Testis (tissue), 2 donors: ENCODE measurements at regions not wholly inside any gene's neighbourhood (a gene's known extent, or its start where the extent isn't known, plus 50 kb on each side); places are given as distances from the start of the nearest gene placed in this dataset.

ENCODE experiments used
- DNase-seq: peaks from one replicate; pipeline ENCODE4 v3.0.0-alpha.2; 2019
- H3K27ac ChIP-seq, 2 donors: fragments of 200-600 bp; sonication (generic); one replicate each; pipeline ENCODE4 v1.5.1; 2019
- H3K27me3 ChIP-seq: fragments of 200-600 bp; sonication (generic); one replicate; pipeline ENCODE4 v1.5.1; 2019
- H3K36me3 ChIP-seq: fragments of 200-600 bp; sonication (generic); one replicate; pipeline ENCODE4 v1.5.1; 2017; ENCODE audit warnings: low read depth; ENCODE audit errors: missing control alignments
- H3K4me1 ChIP-seq: fragments of 200-600 bp; sonication (generic); one replicate; pipeline ENCODE4 v1.5.1; 2019
- H3K4me3 ChIP-seq, 2 donors: fragments of 200-600 bp; sonication (generic); one replicate each; pipeline ENCODE4 v1.5.1; 2017 to 2019
- H3K9me3 ChIP-seq: fragments of 200-600 bp; sonication (generic); one replicate; pipeline ENCODE4 v1.5.1; 2017
- CTCF ChIP-seq, 3 experiments: fragments of 450-650 bp in 2 of 3; fragments of 200-600 bp in 1 of 3; sonication (generic) in 1 of 3; IDR thresholded peaks; one replicate each; pipeline ENCODE4 v1.5.1; 2016 to 2019; ENCODE audit warnings: antibody characterized with exemption in 3 of 3, mild to moderate bottlenecking in 2 of 3, moderate library complexity in 1 of 3
- POLR2A ChIP-seq: fragments of 450-650 bp; IDR thresholded peaks from one replicate; pipeline ENCODE4 v1.6.1; 2017; ENCODE audit warnings: antibody characterized with exemption, mild to moderate bottlenecking, moderate library complexity
- WGBS, 2 donors: methylation state at CpG; one replicate each; pipeline ENCODE4 v1.1.5; 2018; 5-methylcytosine and 5-hydroxymethylcytosine counted together
- intact Hi-C: fragments of 100-400 bp; cut with DNase I; formaldehyde crosslinking; loops from one replicate; pipeline ENCODE4 v1.15.1; 2023; ENCODE audit warnings: low total_unique reads

DNA sequence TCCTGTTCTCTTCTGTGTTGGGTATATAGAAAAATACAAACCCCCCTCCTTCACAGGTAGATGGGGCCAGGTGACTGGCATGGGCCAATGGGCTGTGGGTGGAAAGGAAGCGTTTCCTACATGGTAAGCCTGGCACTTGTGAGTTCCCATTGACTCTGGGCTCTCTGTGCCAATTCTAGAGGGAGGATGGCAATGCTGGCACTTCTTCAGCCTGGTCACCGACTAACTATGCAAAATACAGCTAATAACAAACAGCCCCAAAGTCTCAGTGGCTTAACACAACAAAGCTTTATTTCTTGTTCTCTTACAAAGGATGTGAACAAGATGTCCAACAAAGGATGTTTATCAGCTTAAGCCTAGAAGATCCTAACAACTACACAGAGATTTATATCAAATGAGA lies 258.1 kb downstream of the SYK start:
- H3K27ac ChIP-seq = peak overlapping the region; percentile 48 to 73
- DNase-seq = no peak
- H3K4me1 ChIP-seq = peaks cover 11% of the 10 kb centered on the region
- no peaks in the 10 kb centered on the region for H3K27me3 ChIP-seq
- whole genome bisulfite sequencing, 2 donors = 73% methylated on average over 2 of the region's 2 CpGs
- no peaks in the 10 kb centered on the region for H3K9me3 ChIP-seq
- intact Hi-C loops = no loop called here
- TF ChIP-seq CTCF (IDR thresholded peaks at IDR 0.05) (no peak), POLR2A (no peak)
- H3K4me3 ChIP-seq = no peak overlapping the region
- no peaks in the 10 kb centered on the region for H3K36me3 ChIP-seq

GRCh38 chr9:91060520-91061343 lies 259.1 kb downstream of the SYK start:
- TF ChIP-seq POLR2A (no peak), CTCF (IDR thresholded peaks at IDR 0.05) (no peak)
- WGBS, 2 donors = 40 to 41% methylated on average over 8 of the region's 8 CpGs
- H3K4me1 ChIP-seq = peaks cover 11% of the 10 kb centered on the region
- H3K9me3 ChIP-seq = no peaks in the 10 kb centered on the region
- H3K36me3 ChIP-seq = no peaks in the 10 kb centered on the region
- no peak overlapping the region for H3K4me3 ChIP-seq
- intact Hi-C loops = no loop called here
- H3K27me3 ChIP-seq = no peaks in the 10 kb centered on the region
- peak overlapping the region; percentile 48 to 73 for H3K27ac ChIP-seq
- DNase-seq = peak; percentile 48

DNA sequence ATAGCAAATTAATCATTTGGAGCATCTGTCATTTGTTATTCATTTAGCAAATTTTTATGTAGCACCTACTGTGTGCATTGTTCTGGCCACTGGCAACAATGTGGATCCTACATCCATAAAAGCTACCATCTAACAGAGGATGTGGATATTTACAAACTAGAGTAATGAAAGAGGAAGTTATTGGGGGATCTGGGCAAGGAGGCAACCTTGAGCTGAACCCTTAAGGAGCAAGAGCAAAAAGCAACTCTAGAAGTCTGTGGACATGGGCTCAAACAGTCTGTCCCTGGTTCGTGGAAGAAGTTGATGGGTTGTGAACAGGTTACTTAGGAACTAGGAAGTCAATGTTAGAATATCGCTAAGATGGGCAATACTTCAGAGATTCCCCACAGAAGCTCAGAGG lies 259.9 kb downstream of the SYK start:
- Histone ChIP-seq H3K4me1 (peaks cover 11% of the 10 kb centered on the region), H3K4me3 (no peak overlapping the region), H3K27ac (peak overlapping the region in 1 of 2 donors; percentile 73), H3K9me3 (no peaks in the 10 kb centered on the region), H3K27me3 (no peaks in the 10 kb centered on the region), H3K36me3 (no peaks in the 10 kb centered on the region)
- no peak for TF ChIP-seq POLR2A
- TF ChIP-seq CTCF (IDR thresholded peaks at IDR 0.05) = no peak
- 75 to 89% methylated on average over 2 of the region's 2 CpGs for WGBS, 2 donors
- intact Hi-C loops = no loop called here
- DNase-seq = no peak

DNA sequence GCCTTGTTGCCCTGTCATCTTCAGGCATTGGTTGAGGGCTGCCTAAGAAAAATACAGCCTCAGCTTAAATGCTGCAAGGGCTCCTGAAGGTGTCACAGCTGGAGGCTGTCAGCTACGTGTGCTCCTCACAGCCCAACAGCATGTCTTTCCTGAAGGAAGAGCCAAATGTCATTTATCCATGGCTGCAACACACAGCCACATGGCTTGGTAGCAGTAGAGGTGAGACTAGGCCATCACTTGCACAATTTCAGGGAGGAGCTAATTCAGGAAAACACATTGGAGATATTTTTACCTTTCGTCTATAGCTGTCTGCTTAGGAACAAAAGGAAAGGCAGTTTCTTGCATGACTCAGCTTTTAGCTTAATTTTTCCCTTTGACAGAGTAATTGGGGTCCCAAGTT lies 260.7 kb downstream of the SYK start:
- Histone ChIP-seq H3K27ac (no peak overlapping the region), H3K4me3 (no peak overlapping the region), H3K4me1 (peaks cover 16% of the 10 kb centered on the region), H3K27me3 (no peaks in the 10 kb centered on the region), H3K36me3 (no peaks in the 10 kb centered on the region), H3K9me3 (no peaks in the 10 kb centered on the region)
- WGBS, 2 donors = 86 to 100% methylated on average over 1 to 2 of the region's 2 CpGs
- intact Hi-C loops = no loop called here
- DNase-seq = no peak
- no peak for TF ChIP-seq CTCF (IDR thresholded peaks at IDR 0.05)
- TF ChIP-seq POLR2A = no peak

DNA sequence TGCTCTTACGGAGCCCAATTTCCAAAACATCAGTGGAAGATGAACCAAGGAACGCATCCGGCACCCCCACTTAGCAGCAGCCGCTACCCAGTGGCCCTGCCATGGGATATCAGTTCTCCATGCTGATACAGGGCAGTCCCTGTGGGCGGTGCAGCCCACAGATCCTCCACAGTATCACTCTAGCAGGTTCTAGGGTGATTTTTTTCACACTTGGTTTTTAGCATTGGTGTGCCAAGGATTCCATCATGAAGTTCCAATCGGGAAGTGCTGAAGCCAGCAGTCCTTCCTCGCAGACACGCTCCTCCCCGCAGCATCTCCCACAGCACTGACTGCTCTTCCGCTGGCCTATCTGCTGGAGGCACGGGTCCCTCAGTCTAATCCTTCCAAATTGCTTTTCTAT lies 261.9 kb downstream of the SYK start:
- intact Hi-C loops = no loop called here
- no peaks in the 10 kb centered on the region for H3K36me3 ChIP-seq
- no peak overlapping the region for H3K4me3 ChIP-seq
- no peaks in the 10 kb centered on the region for H3K9me3 ChIP-seq
- DNase-seq = no peak
- WGBS, 2 donors = 91% methylated on average over 11 of the region's 11 CpGs
- H3K27me3 ChIP-seq = no peaks in the 10 kb centered on the region
- TF ChIP-seq POLR2A (no peak), CTCF (IDR thresholded peaks at IDR 0.05) (no peak)
- peaks cover 17% of the 10 kb centered on the region for H3K4me1 ChIP-seq
- no peak overlapping the region for H3K27ac ChIP-seq
